Neural progenitor cell (in vitro differentiated cells): ENCODE measurements at regions not wholly inside any gene's neighbourhood (a gene's known extent, or its start where the extent isn't known, plus 50 kb on each side); places are given as distances from the start of the nearest gene placed in this dataset.
A peak's percentile ranks its signal among the peaks of the same experiment; 100 is the strongest.

Source experiments
- DNase-seq: peaks from one replicate; pipeline ENCODE4 v3.0.0-alpha.2; 2016; ENCODE audit warnings: low spot score
- H2AFZ ChIP-seq: fragments of 200-600 bp; sonication (generic); replicated peaks from 2 replicates; pipeline ENCODE4 v1.6.1; 2016; ENCODE audit warnings: antibody characterized with exemption
- H3F3A ChIP-seq: fragments of 200-600 bp; sonication (generic); 2 replicates; pipeline ENCODE4 v1.6.1; 2016; ENCODE audit warnings: antibody characterized with exemption, low read depth
- H3K27ac ChIP-seq: fragments of 200-600 bp; sonication (generic); 2 replicates; pipeline ENCODE4 v1.5.1; 2016; ENCODE audit warnings: mild to moderate bottlenecking
- H3K27me3 ChIP-seq: fragments of 200-600 bp; sonication (generic); 2 replicates; pipeline ENCODE4 v1.6.1; 2016; ENCODE audit warnings: mild to moderate bottlenecking, moderate library complexity
- H3K36me3 ChIP-seq: fragments of 200-600 bp; sonication (generic); 2 replicates; pipeline ENCODE4 v1.5.1; 2016
- H3K4me1 ChIP-seq: fragments of 200-600 bp; sonication (generic); 2 replicates; pipeline ENCODE4 v1.6.1; 2016; ENCODE audit warnings: mixed run types
- H3K4me2 ChIP-seq: fragments of 200-600 bp; sonication (generic); 2 replicates; pipeline ENCODE4 v1.6.1; 2016
- H3K4me3 ChIP-seq: fragments of 200-600 bp; sonication (generic); 2 replicates; pipeline ENCODE4 v1.5.1; 2016
- H3K79me2 ChIP-seq: fragments of 200-600 bp; sonication (generic); 2 replicates; pipeline ENCODE4 v1.6.1; 2016; ENCODE audit warnings: low read depth
- H3K9ac ChIP-seq: fragments of 200-600 bp; sonication (generic); 2 replicates; pipeline ENCODE4 v1.6.1; 2016
- H3K9me3 ChIP-seq: fragments of 200-600 bp; sonication (generic); 2 replicates; pipeline ENCODE4 v1.5.1; 2016; ENCODE audit warnings: low read depth
- H4K20me1 ChIP-seq: fragments of 200-600 bp; sonication (generic); 2 replicates; pipeline ENCODE4 v1.6.1; 2016; ENCODE audit warnings: low read depth
- H3K27ac Mint-ChIP-seq: 3 replicates; pipeline ENCODE4 v1.8.0; 2021; ENCODE audit warnings: mixed read lengths
- H3K27me3 Mint-ChIP-seq: 2 replicates; pipeline ENCODE4 v1.8.0; 2022; ENCODE audit warnings: low read depth, mild to moderate bottlenecking, inconsistent platforms, moderate library complexity, mixed read lengths; ENCODE audit not compliant: insufficient read depth
- H3K36me3 Mint-ChIP-seq: 3 replicates; pipeline ENCODE4 v1.8.0; 2021; ENCODE audit warnings: mixed read lengths
- H3K4me1 Mint-ChIP-seq: 3 replicates; pipeline ENCODE4 v1.8.0; 2021; ENCODE audit warnings: mixed read lengths
- H3K4me3 Mint-ChIP-seq: 3 replicates; pipeline ENCODE4 v1.8.0; 2021; ENCODE audit warnings: mild to moderate bottlenecking, moderate library complexity, mixed read lengths
- H3K9me3 Mint-ChIP-seq: 3 replicates; pipeline ENCODE4 v1.8.0; 2020; ENCODE audit warnings: mixed read lengths
- CTCF ChIP-seq: fragments of 200-600 bp; sonication (generic); IDR thresholded peaks from 2 replicates; pipeline ENCODE4 v1.5.1; 2017; ENCODE audit warnings: antibody characterized with exemption, mild to moderate bottlenecking
- EZH2 ChIP-seq: fragments of 200-600 bp; sonication (generic); IDR thresholded peaks from 2 replicates; pipeline ENCODE4 v1.6.1; 2017; ENCODE audit warnings: antibody characterized with exemption, mild to moderate bottlenecking, moderate library complexity
- EZH2phosphoT487 ChIP-seq: fragments of 200-600 bp; sonication (generic); IDR thresholded peaks from 2 replicates; pipeline ENCODE4 v1.6.1; 2017; ENCODE audit warnings: antibody characterized with exemption

GRCh38 chr16:86635176-86635876, 57.0 kb downstream of the FOXL1 start:
- no peaks in the 10 kb centered on the region for H3K9me3 ChIP-seq
- H3K4me3 Mint-ChIP-seq: no peak overlapping the region
- H3K4me1 Mint-ChIP-seq: peaks cover 25% of the 10 kb centered on the region
- H3K4me2 ChIP-seq: peak overlapping the region; percentile 22
- no peak overlapping the region for H2AFZ ChIP-seq
- no peaks in the 10 kb centered on the region for H3F3A ChIP-seq
- no peaks in the 10 kb centered on the region for H3K36me3 ChIP-seq
- no peaks in the 10 kb centered on the region for H3K79me2 ChIP-seq
- no peaks in the 10 kb centered on the region for H4K20me1 ChIP-seq
- H3K9me3 Mint-ChIP-seq: peaks cover 3% of the 10 kb centered on the region
- peaks cover 21% of the 10 kb centered on the region for H3K27me3 Mint-ChIP-seq
- H3K36me3 Mint-ChIP-seq: no peaks in the 10 kb centered on the region
- peaks cover 16% of the 10 kb centered on the region for H3K4me1 ChIP-seq
- no peak overlapping the region for H3K27ac ChIP-seq
- DNase-seq: peak; percentile 32
- peak overlapping the region; percentile 74 for H3K27ac Mint-ChIP-seq
- no peak overlapping the region for H3K4me3 ChIP-seq
- no peak overlapping the region for H3K9ac ChIP-seq
- TF ChIP-seq CTCF: no peak
- TF ChIP-seq EZH2: no peak
- TF ChIP-seq EZH2phosphoT487: no peak
- no peaks in the 10 kb centered on the region for H3K27me3 ChIP-seq

GRCh38 chr16:86635926-86636325, 57.6 kb downstream of the FOXL1 start:
- H3K27ac ChIP-seq: no peak overlapping the region
- H3K9me3 ChIP-seq: no peaks in the 10 kb centered on the region
- no peaks in the 10 kb centered on the region for H4K20me1 ChIP-seq
- H3K4me1 ChIP-seq: peaks cover 16% of the 10 kb centered on the region
- H3K4me3 ChIP-seq: no peak overlapping the region
- H3K9ac ChIP-seq: no peak overlapping the region
- Mint-ChIP-seq H3K36me3 (no peaks in the 10 kb centered on the region), H3K4me3 (peak overlapping the region; percentile 4), H3K27me3 (peaks cover 21% of the 10 kb centered on the region), H3K27ac (peak overlapping the region; percentile 70), H3K4me1 (peaks cover 25% of the 10 kb centered on the region), H3K9me3 (peaks cover 3% of the 10 kb centered on the region)
- no peaks in the 10 kb centered on the region for H3K79me2 ChIP-seq
- H3F3A ChIP-seq: no peaks in the 10 kb centered on the region
- no peak overlapping the region for H2AFZ ChIP-seq
- TF ChIP-seq CTCF: no peak
- TF ChIP-seq EZH2: no peak
- TF ChIP-seq EZH2phosphoT487: no peak
- no peaks in the 10 kb centered on the region for H3K36me3 ChIP-seq
- no peaks in the 10 kb centered on the region for H3K27me3 ChIP-seq
- H3K4me2 ChIP-seq: peak overlapping the region; percentile 22
- DNase-seq: no peak

- Histone ChIP-seq H3K27ac (no peak overlapping the region), H3K4me1 (peaks cover 16% of the 10 kb centered on the region), H3K4me3 (no peak overlapping the region), H3K79me2 (no peaks in the 10 kb centered on the region), H3F3A (no peaks in the 10 kb centered on the region), H3K9me3 (no peaks in the 10 kb centered on the region), H2AFZ (no peak overlapping the region), H3K9ac (no peak overlapping the region), H3K36me3 (no peaks in the 10 kb centered on the region), H3K4me2 (no peak overlapping the region), H3K27me3 (no peaks in the 10 kb centered on the region), H4K20me1 (no peaks in the 10 kb centered on the region)
- H3K27ac Mint-ChIP-seq: no peak overlapping the region
- H3K4me3 Mint-ChIP-seq: no peak overlapping the region
- TF ChIP-seq CTCF (no peak), EZH2phosphoT487 (no peak), EZH2 (no peak)
- peaks cover 3% of the 10 kb centered on the region for H3K9me3 Mint-ChIP-seq
- DNase-seq: no peak
- no peaks in the 10 kb centered on the region for H3K36me3 Mint-ChIP-seq
- peaks cover 23% of the 10 kb centered on the region for H3K27me3 Mint-ChIP-seq
- peaks cover 25% of the 10 kb centered on the region for H3K4me1 Mint-ChIP-seq
Observed at GRCh38 chr16:86637744-86638143, 59.4 kb downstream of the FOXL1 start.
